A673 (cell line): ENCODE measurements at regions not wholly inside any gene's neighbourhood (a gene's known extent, or its start where the extent isn't known, plus 50 kb on each side); places are given as distances from the start of the nearest gene placed in this dataset.

Source experiments
- BruUV-seq: library from RNA; stranded (reverse); fragments of 400-500 nt; replicated peaks from 2 replicates; lab custom pipeline; 2021; lab: Mats Ljungman, UMichigan
- CTCF ChIA-PET: fragments of 300-600 bp; sonication (Branson Sonifier 250); formaldehyde crosslinking; loops from one replicate; lab custom pipeline; 2022; ENCODE audit warnings: antibody characterized with exemption; lab: Charles Lee
- POLR2A ChIA-PET: fragments of 300-600 bp; sonication (Branson Sonifier 250); formaldehyde crosslinking; loops from one replicate; lab custom pipeline; 2022; ENCODE audit warnings: antibody characterized with exemption; ENCODE audit not compliant: low non-redundant PET; lab: Charles Lee
- DNase-seq: peaks from one replicate; pipeline ENCODE4 v3.0.0-alpha.2; 2015; ENCODE audit warnings: low spot score
- H3K27ac ChIP-seq: fragments of 200-600 bp; sonication (generic); 2 replicates; pipeline ENCODE4 v1.5.1; 2016; ENCODE audit warnings: mixed run types, low read depth, mild to moderate bottlenecking, mixed read lengths, antibody characterized with exemption, low read length; ENCODE audit not compliant: poor library complexity, severe bottlenecking
- H3K27me3 ChIP-seq: fragments of 200-600 bp; sonication (generic); replicated peaks from 2 replicates; pipeline ENCODE4 v1.6.1; 2017; ENCODE audit warnings: mixed run types, low read depth, mild to moderate bottlenecking, mixed read lengths, antibody characterized with exemption, low read length; ENCODE audit not compliant: insufficient read depth, poor library complexity
- H3K36me3 ChIP-seq: fragments of 200-600 bp; sonication (generic); 2 replicates; pipeline ENCODE4 v1.6.1; 2016; ENCODE audit warnings: mixed run types, mild to moderate bottlenecking, mixed read lengths, antibody characterized with exemption, low read length; ENCODE audit not compliant: insufficient read depth, poor library complexity, severe bottlenecking
- H3K4me1 ChIP-seq: fragments of 200-600 bp; sonication (generic); 2 replicates; pipeline ENCODE4 v1.6.1; 2017; ENCODE audit warnings: mixed run types, mild to moderate bottlenecking, mixed read lengths, antibody characterized with exemption, low read length; ENCODE audit not compliant: insufficient read depth, poor library complexity, severe bottlenecking
- H3K4me3 ChIP-seq: fragments of 200-600 bp; sonication (generic); 2 replicates; pipeline ENCODE4 v1.5.1; 2016; ENCODE audit warnings: low read depth, mixed run types, mild to moderate bottlenecking, mixed read lengths, low read length; ENCODE audit not compliant: poor library complexity, severe bottlenecking
- H3K9me3 ChIP-seq: fragments of 200-600 bp; sonication (generic); 2 replicates; pipeline ENCODE4 v1.6.1; 2016; ENCODE audit warnings: mixed run types, low read depth, mild to moderate bottlenecking, mixed read lengths, antibody characterized with exemption, low read length; ENCODE audit not compliant: poor library complexity, severe bottlenecking
- EZH2 ChIP-seq: fragments of 200-600 bp; sonication (generic); IDR thresholded peaks from 2 replicates; pipeline ENCODE4 v1.6.1; 2017; ENCODE audit warnings: borderline replicate concordance, low read depth, mild to moderate bottlenecking, mixed read lengths, antibody characterized with exemption, low read length; ENCODE audit not compliant: poor library complexity, severe bottlenecking
- intact Hi-C: fragments of 100-400 bp; cut with micrococcal nuclease; formaldehyde crosslinking; loops from one replicate; pipeline ENCODE4 v1.10.0; 2022; ENCODE audit not compliant: unreplicated experiment
- TF ChIP-seq, protein P1 (sequence below): fragments of 300-800, 200-600 bp; sonication (generic); conservative IDR thresholded peaks from 2 replicates; pipeline ENCODE4 v1.5.1; 2017; ENCODE audit warnings: low read depth, mild to moderate bottlenecking, antibody characterized with exemption, low read length, moderate library complexity, mixed read lengths

DNA sequence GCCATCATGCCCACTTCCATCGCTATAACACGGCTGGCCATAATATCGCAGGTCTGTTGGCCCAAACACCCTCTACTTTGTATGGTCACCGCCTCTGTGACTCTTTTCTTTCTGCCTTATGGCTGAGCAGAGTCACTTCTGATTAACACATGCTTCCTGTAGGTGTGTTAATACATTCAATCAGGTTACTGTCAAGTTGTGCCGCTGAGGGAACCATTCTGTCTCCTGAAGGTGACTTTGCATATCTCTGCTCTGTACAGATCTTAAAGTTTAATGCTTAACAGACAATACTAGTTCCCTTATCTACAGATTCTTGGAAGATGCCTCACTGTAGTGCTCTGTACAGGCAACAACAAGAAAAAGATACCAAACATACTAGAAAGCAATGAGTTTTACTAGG lies 393.1 kb downstream of the CADM1 start:
- Histone ChIP-seq H3K4me1 (no peaks in the 10 kb centered on the region), H3K36me3 (no peaks in the 10 kb centered on the region), H3K4me3 (no peak overlapping the region), H3K27me3 (no peaks in the 10 kb centered on the region), H3K27ac (no peak overlapping the region), H3K9me3 (no peaks in the 10 kb centered on the region)
- BruUV-seq, result no TSS peak
- ChIA-PET CTCF (no interaction called here), POLR2A (no interaction called here)
- intact Hi-C loops, result no loop called here
- TF ChIP-seq, protein P1, sequence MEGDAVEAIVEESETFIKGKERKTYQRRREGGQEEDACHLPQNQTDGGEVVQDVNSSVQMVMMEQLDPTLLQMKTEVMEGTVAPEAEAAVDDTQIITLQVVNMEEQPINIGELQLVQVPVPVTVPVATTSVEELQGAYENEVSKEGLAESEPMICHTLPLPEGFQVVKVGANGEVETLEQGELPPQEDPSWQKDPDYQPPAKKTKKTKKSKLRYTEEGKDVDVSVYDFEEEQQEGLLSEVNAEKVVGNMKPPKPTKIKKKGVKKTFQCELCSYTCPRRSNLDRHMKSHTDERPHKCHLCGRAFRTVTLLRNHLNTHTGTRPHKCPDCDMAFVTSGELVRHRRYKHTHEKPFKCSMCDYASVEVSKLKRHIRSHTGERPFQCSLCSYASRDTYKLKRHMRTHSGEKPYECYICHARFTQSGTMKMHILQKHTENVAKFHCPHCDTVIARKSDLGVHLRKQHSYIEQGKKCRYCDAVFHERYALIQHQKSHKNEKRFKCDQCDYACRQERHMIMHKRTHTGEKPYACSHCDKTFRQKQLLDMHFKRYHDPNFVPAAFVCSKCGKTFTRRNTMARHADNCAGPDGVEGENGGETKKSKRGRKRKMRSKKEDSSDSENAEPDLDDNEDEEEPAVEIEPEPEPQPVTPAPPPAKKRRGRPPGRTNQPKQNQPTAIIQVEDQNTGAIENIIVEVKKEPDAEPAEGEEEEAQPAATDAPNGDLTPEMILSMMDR, result no peak
- TF ChIP-seq EZH2, result no peak
- no peak for DNase-seq

GRCh38 chr11:115112754-115113153 lies 391.5 kb downstream of the CADM1 start:
- Histone ChIP-seq H3K4me3 (no peak overlapping the region), H3K9me3 (no peaks in the 10 kb centered on the region), H3K4me1 (no peaks in the 10 kb centered on the region), H3K27me3 (no peaks in the 10 kb centered on the region), H3K27ac (no peak overlapping the region), H3K36me3 (no peaks in the 10 kb centered on the region)
- intact Hi-C loops, result no loop called here
- ChIA-PET CTCF (interaction anchor here (0.6 kb wide), 1 partner anchor 231 kb away, joined by 12 read pairs; no protein-coding TSS in a partner anchor), POLR2A (no interaction called here)
- BruUV-seq, result no TSS peak
- TF ChIP-seq EZH2, result no peak
- no peak for DNase-seq

DNA sequence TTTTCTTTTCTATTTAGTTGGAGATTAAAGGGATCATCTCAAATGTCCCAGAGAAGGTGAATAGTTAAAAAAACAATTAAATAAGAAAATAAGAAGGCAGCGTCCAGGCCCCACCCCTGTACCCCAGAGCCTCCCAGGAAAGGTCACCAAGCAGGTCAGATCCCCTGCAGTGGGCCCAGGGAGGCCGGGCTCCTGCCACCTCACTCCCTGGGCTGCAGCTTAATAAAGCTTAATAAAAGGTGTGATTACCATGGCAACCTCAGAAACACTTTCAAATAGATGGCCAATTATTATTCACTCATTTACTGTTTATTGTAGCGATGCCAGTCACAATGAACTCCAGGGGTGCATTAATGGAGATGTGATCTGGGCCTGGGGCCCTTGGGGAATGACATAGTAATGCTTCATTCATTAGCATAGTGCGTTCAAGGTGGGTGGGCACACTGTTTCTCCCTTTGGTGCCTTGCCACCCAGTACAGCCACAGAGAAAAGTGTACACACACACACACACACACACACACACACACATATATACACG lies 386.2 kb downstream of the CADM1 start:
- Histone ChIP-seq H3K27ac (no peak overlapping the region), H3K4me1 (no peaks in the 10 kb centered on the region), H3K27me3 (no peaks in the 10 kb centered on the region), H3K4me3 (no peak overlapping the region), H3K9me3 (no peaks in the 10 kb centered on the region), H3K36me3 (no peaks in the 10 kb centered on the region)
- DNase-seq, result no peak
- intact Hi-C loops, result no loop called here
- BruUV-seq, result no TSS peak
- TF ChIP-seq, protein P1, result no peak
- TF ChIP-seq EZH2, result no peak
- ChIA-PET POLR2A (no interaction called here), CTCF (no interaction called here)

GRCh38 chr11:115119146-115119545 lies 385.1 kb downstream of the CADM1 start:
- ChIA-PET POLR2A (no interaction called here), CTCF (interaction anchor here (0.6 kb wide), 1 partner anchor 54 kb away, joined by 5 read pairs; no protein-coding TSS in a partner anchor)
- intact Hi-C loops, result no loop called here

More at GRCh38 chr11:115119146-115119545, 385.1 kb downstream of the CADM1 start:
- Histone ChIP-seq H3K36me3 (no peaks in the 10 kb centered on the region), H3K4me3 (no peak overlapping the region), H3K27ac (no peak overlapping the region), H3K9me3 (no peaks in the 10 kb centered on the region), H3K4me1 (no peaks in the 10 kb centered on the region), H3K27me3 (no peaks in the 10 kb centered on the region)
- BruUV-seq, result no TSS peak
- TF ChIP-seq, protein P1, result no peak
- TF ChIP-seq EZH2, result no peak
- DNase-seq, result no peak
